Parathyroid adenoma (tissue), 2 donors: ENCODE measurements at regions not wholly inside any gene's neighbourhood (a gene's known extent, or its start where the extent isn't known, plus 50 kb on each side); places are given as distances from the start of the nearest gene placed in this dataset.

Source experiments
- H2AFZ ChIP-seq: fragments of 300-600 bp; sonication (generic); one replicate; pipeline ENCODE4 v1.7.0; 2017; ENCODE audit warnings: antibody characterized with exemption, mild to moderate bottlenecking
- H3K27ac ChIP-seq: fragments of 300-600 bp; sonication (generic); one replicate; pipeline ENCODE4 v1.7.0; 2017
- H3K27me3 ChIP-seq: fragments of 300-600 bp; sonication (generic); one replicate; pipeline ENCODE4 v1.7.0; 2017; ENCODE audit warnings: low read length; ENCODE audit not compliant: control insufficient read depth, insufficient read depth
- H3K36me3 ChIP-seq: fragments of 300-600 bp; sonication (generic); one replicate; pipeline ENCODE4 v1.7.0; 2017; ENCODE audit warnings: low read length; ENCODE audit not compliant: control insufficient read depth, insufficient read depth
- H3K4me1 ChIP-seq: fragments of 300-600 bp; sonication (generic); one replicate; pipeline ENCODE4 v1.7.0; 2017; ENCODE audit warnings: control low read depth
- H3K4me2 ChIP-seq: fragments of 300-600 bp; sonication (generic); one replicate; pipeline ENCODE4 v1.7.0; 2017; ENCODE audit warnings: low read length
- H3K4me3 ChIP-seq: fragments of 300-600 bp; sonication (generic); one replicate; pipeline ENCODE4 v1.7.0; 2017; ENCODE audit warnings: low read depth, low read length
- H3K79me2 ChIP-seq: fragments of 300-600 bp; sonication (generic); one replicate; pipeline ENCODE4 v1.7.0; 2017; ENCODE audit warnings: control low read depth
- H3K9ac ChIP-seq: fragments of 300-600 bp; sonication (generic); one replicate; pipeline ENCODE4 v1.7.0; 2017; ENCODE audit warnings: mild to moderate bottlenecking
- H3K9me3 ChIP-seq: fragments of 300-600 bp; sonication (generic); one replicate; pipeline ENCODE4 v1.7.0; 2017; ENCODE audit warnings: low read length; ENCODE audit not compliant: control insufficient read depth
- TF ChIP-seq, protein P1 (sequence below): fragments of 300-600 bp; sonication (generic); IDR thresholded peaks from one replicate; pipeline ENCODE4 v1.7.0; 2017; ENCODE audit warnings: antibody characterized with exemption, mild to moderate bottlenecking
- donor health status: primary hyperparathyroidism.

DNA sequence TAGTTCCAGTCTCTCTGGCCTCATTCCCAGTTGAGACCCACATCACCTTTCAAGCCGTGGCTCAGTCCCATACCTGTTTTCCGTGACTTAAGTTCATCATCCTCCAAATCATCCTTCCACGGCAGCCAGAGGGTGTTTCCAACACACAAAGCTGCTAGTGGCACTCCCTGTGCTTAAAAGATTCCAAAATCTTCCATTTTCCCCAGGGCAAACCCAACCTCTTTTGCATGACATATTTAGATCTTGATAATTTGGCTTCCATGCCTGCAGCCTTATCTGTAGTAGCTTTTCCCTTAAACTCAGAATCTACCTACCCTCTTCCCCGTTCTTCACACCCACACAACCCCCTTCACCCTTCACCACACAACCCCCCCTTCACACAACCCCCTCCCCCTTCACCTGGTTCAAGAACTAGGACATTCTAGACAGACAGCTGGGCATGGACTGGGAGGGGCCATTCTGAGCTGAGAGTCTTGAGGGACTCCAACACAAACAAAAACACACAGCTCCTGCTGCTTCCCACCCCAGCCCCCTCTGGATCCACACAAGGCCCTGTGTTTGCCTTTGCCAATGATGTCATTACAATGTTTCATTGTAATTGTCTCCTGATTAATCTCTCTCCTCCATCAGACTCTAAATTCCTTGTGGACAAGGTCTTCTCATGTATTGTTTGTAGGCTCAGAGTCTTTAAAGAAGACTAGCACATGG, 268.2 kb downstream of the SH3GL2 start:
- Histone ChIP-seq H3K4me3 (no peak overlapping the region), H3K36me3 (no peaks in the 10 kb centered on the region), H3K4me2 (no peak overlapping the region), H3K4me1 (no peaks in the 10 kb centered on the region), H3K9me3 (no peaks in the 10 kb centered on the region), H3K79me2 (no peaks in the 10 kb centered on the region), H3K9ac (no peak overlapping the region), H2AFZ (no peak overlapping the region), H3K27me3 (no peaks in the 10 kb centered on the region), H3K27ac (no peak overlapping the region)
- TF ChIP-seq, protein P1, sequence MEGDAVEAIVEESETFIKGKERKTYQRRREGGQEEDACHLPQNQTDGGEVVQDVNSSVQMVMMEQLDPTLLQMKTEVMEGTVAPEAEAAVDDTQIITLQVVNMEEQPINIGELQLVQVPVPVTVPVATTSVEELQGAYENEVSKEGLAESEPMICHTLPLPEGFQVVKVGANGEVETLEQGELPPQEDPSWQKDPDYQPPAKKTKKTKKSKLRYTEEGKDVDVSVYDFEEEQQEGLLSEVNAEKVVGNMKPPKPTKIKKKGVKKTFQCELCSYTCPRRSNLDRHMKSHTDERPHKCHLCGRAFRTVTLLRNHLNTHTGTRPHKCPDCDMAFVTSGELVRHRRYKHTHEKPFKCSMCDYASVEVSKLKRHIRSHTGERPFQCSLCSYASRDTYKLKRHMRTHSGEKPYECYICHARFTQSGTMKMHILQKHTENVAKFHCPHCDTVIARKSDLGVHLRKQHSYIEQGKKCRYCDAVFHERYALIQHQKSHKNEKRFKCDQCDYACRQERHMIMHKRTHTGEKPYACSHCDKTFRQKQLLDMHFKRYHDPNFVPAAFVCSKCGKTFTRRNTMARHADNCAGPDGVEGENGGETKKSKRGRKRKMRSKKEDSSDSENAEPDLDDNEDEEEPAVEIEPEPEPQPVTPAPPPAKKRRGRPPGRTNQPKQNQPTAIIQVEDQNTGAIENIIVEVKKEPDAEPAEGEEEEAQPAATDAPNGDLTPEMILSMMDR: no peak

DNA sequence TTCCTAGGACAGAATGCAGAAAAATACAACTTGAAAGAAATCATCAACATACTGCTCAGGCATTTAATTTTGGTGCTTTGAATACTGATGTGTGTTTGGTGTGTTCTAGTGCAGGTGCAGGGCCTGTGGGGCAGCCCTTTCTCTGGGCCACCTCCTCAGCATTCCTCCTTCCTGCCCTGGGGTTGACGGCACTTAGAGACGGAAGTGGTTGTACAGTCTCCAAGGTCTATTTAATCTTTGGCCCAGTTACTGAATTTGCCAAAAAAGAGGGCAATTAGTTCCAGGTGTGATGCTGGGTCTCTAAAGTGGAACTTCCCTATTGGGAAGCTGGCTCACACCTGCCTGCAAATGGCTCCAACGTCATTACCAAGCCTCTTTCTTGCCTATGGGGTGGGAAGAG, 269.0 kb downstream of the SH3GL2 start:
- H3K79me2 ChIP-seq: no peaks in the 10 kb centered on the region
- H3K36me3 ChIP-seq: no peaks in the 10 kb centered on the region
- H3K9me3 ChIP-seq: no peaks in the 10 kb centered on the region
- TF ChIP-seq, protein P1: no peak
- no peaks in the 10 kb centered on the region for H3K27me3 ChIP-seq
- no peak overlapping the region for H3K4me2 ChIP-seq
- H3K27ac ChIP-seq: no peak overlapping the region
- no peak overlapping the region for H3K4me3 ChIP-seq
- H2AFZ ChIP-seq: no peak overlapping the region
- H3K9ac ChIP-seq: no peak overlapping the region
- H3K4me1 ChIP-seq: no peaks in the 10 kb centered on the region

DNA sequence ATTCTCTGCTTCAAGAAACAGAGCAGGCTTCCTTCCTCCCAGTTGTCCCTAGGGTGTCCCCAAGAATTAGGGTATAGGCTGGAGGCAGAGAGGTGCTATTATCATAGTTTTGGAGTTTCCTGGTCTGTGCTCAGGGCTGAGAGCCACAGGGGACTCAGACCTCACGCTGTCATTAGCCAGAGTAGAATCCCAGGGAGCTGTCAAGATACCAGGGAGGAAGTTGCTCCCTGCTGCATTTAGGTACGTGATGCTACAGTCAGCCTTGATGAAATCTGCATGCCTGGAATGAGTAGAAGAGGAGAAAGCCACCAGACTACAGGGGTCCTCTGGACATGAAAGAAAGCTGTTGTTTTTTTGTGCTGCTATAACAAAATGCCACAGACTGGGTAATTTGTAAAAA, 273.2 kb downstream of the SH3GL2 start:
- TF ChIP-seq, protein P1: no peak
- Histone ChIP-seq H3K4me3 (no peak overlapping the region), H3K4me2 (no peak overlapping the region)

DNA sequence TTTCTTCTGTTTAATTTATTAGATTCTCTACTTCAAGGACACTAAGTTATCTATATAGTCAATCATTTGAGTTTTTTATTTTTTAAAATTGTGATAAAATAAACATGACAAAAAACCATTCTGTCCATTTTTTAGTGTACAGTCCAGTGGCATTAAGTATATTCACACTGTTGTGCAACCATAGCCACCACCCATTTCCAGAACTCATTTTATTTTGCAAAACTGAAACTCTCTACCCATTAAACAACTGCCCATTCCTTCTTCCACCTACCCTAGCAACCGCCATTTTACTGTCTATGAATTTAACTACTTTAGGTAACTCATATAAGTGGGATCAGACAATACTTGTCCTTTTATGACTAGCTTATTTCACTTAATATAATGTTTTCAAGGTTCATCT, 275.6 kb downstream of the SH3GL2 start:
- no peak overlapping the region for H2AFZ ChIP-seq
- H3K79me2 ChIP-seq: no peaks in the 10 kb centered on the region
- no peak overlapping the region for H3K4me3 ChIP-seq
- TF ChIP-seq, protein P1: no peak
- H3K9me3 ChIP-seq: no peaks in the 10 kb centered on the region
- H3K4me2 ChIP-seq: no peak overlapping the region
- no peak overlapping the region for H3K9ac ChIP-seq
- H3K27me3 ChIP-seq: no peaks in the 10 kb centered on the region
- no peaks in the 10 kb centered on the region for H3K4me1 ChIP-seq
- H3K27ac ChIP-seq: no peak overlapping the region
- no peaks in the 10 kb centered on the region for H3K36me3 ChIP-seq

More for the DNA sequence above, 273.2 kb downstream of the SH3GL2 start:
- no peak overlapping the region for H3K9ac ChIP-seq
- H3K4me1 ChIP-seq: no peaks in the 10 kb centered on the region
- no peak overlapping the region for H2AFZ ChIP-seq
- H3K27ac ChIP-seq: no peak overlapping the region
- no peaks in the 10 kb centered on the region for H3K79me2 ChIP-seq
- no peaks in the 10 kb centered on the region for H3K27me3 ChIP-seq
- H3K9me3 ChIP-seq: no peaks in the 10 kb centered on the region
- H3K36me3 ChIP-seq: no peaks in the 10 kb centered on the region

DNA sequence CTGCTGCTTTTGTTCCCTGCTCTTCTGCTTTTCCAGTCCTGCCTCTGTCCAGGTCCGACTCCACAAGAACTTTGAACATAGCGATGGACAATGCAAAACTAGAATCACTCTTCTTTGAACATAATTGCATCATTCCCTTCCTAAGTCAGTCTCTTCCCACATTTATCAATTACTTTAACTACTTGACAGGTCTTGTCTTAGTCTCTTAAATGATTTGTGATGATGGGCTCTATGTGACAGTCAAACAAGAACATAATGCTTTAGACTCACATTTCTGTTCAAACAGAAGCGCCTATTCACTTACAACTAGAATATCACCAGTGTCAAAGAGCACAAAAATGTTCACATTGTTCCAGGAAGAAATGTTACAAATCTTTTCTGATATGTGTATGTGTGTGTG, 278.1 kb downstream of the SH3GL2 start:
- Histone ChIP-seq H3K36me3 (no peaks in the 10 kb centered on the region), H2AFZ (no peak overlapping the region), H3K9me3 (no peaks in the 10 kb centered on the region), H3K4me2 (no peak overlapping the region), H3K79me2 (no peaks in the 10 kb centered on the region), H3K4me3 (no peak overlapping the region), H3K27me3 (no peaks in the 10 kb centered on the region), H3K4me1 (no peaks in the 10 kb centered on the region), H3K9ac (no peak overlapping the region), H3K27ac (no peak overlapping the region)
- TF ChIP-seq, protein P1: no peak
